ENCODE measurements at regions not wholly inside any gene's neighbourhood (a gene's known extent, or its start where the extent isn't known, plus 50 kb on each side); places are given as distances from the start of the nearest gene placed in this dataset.

DNA sequence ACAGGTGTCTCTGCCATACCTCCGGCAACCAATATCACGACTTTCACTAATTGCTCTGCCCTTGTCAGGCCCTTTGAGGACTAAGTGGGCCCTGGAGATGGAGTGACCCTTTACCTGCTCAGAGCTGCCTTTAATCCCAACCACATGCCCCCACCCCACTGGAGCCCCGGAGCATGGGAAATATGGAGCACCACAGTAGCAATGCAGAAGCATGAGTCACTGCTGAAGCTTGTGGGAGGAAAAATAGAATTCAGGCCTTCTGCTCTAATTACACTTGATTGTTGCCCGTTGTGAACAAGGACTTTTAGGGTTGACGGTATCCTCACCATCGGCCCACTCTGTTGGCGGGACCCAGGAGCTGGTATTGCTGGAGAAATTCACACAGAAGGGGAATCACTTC lies 52.5 kb upstream of the FRMD4A start:
- H3K36me3 ChIP-seq = no peaks in the 10 kb centered on the region
- 78 to 91% (median 89%) methylated on average over 7 of the region's 7 CpGs for WGBS, 5 donors
- no peak overlapping the region for H3K27ac ChIP-seq
- no peak for DNase-seq
- no peak for TF ChIP-seq EP300 (IDR thresholded peaks at IDR 0.05)
- H3K4me3 ChIP-seq = no peak overlapping the region
- no peaks in the 10 kb centered on the region for H3K9me3 ChIP-seq
- peaks cover 0 to 9% (median 6%) of the 10 kb centered on the region in 3 donors for H3K27me3 ChIP-seq
- intact Hi-C loops (cut with DNase I; ENCODE audit: low total_unique reads) = no loop called here
- H3K4me1 ChIP-seq = no peaks in the 10 kb centered on the region

- Histone ChIP-seq H3K27ac (no peak overlapping the region), H3K27me3 (peaks cover 0 to 9% (median 6%) of the 10 kb centered on the region in 3 donors), H3K9me3 (no peaks in the 10 kb centered on the region), H3K4me1 (no peaks in the 10 kb centered on the region), H3K4me3 (no peak overlapping the region), H3K36me3 (no peaks in the 10 kb centered on the region)
- 61 to 90% (median 72%) methylated on average over 2 of the region's 2 CpGs for WGBS, 5 donors
- no peak for DNase-seq
- intact Hi-C loops (cut with DNase I; ENCODE audit: low total_unique reads) = no loop called here
- TF ChIP-seq CTCF (IDR thresholded peaks at IDR 0.05) = no peak
- no peak for TF ChIP-seq POLR2A (IDR thresholded peaks at IDR 0.05)
- no peak for TF ChIP-seq EP300 (IDR thresholded peaks at IDR 0.05)
- no peak for TF ChIP-seq POLR2AphosphoS5 (IDR thresholded peaks at IDR 0.05)
These were observed 51.8 kb upstream of the FRMD4A start for GRCh38 chr10:14382531-14382930.

DNA sequence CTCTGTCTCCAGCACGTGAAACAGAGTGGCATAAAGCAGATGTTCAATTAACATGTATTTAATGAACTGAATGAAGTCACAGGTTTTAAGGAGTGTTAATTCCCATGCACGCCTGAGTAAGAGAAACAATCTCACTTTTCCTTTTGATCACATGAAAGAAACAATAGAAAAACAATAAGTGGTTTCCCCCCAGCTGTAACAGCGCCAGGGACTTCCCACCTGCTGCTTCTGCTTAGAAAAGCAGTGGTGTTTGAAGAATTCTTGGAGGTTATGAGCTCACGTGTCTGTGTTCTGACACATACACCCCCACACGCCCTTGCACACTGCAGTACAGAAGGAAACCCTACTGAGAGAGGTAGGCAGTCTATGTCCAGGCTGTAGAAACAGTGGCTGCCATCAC lies 51.3 kb upstream of the FRMD4A start:
- intact Hi-C loops (cut with DNase I; ENCODE audit: low total_unique reads) = no loop called here
- peak in 1 of 2 donors; percentile 39 for DNase-seq
- H3K27me3 ChIP-seq = peaks cover 0 to 9% (median 6%) of the 10 kb centered on the region in 3 donors
- no peaks in the 10 kb centered on the region for H3K9me3 ChIP-seq
- H3K36me3 ChIP-seq = no peaks in the 10 kb centered on the region
- 53 to 62% (median 57%) methylated on average over 5 of the region's 5 CpGs for WGBS, 5 donors
- H3K4me1 ChIP-seq = no peaks in the 10 kb centered on the region
- TF ChIP-seq POLR2A (IDR thresholded peaks at IDR 0.05) (no peak), POLR2AphosphoS5 (IDR thresholded peaks at IDR 0.05) (no peak), EP300 (IDR thresholded peaks at IDR 0.05) (no peak), CTCF (IDR thresholded peaks at IDR 0.05) (no peak)
- no peak overlapping the region for H3K4me3 ChIP-seq
- no peak overlapping the region for H3K27ac ChIP-seq

DNA sequence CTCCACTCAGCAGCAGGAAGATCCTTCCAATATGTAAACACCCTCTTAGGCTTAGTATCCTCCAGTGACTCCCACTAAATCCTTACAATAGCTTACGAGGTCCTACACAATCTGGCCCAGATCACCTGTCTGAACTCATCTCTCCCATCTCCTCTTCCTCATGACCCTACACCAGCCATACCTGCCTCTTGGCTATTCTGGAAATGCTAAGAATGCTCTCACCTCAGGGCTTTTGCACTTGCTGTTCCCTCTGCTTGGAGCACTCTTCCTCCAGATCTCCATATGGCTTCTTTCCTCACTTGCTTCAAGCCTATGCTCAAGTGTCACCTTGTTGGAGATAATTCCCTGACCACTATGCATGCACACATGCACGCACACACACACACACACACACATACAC lies 50.8 kb upstream of the FRMD4A start:
- Histone ChIP-seq H3K36me3 (no peaks in the 10 kb centered on the region), H3K4me3 (no peak overlapping the region), H3K27me3 (peaks cover 0 to 9% (median 6%) of the 10 kb centered on the region in 3 donors), H3K27ac (no peak overlapping the region), H3K4me1 (no peaks in the 10 kb centered on the region), H3K9me3 (no peaks in the 10 kb centered on the region)
- DNase-seq = no peak
- 57 to 91% (median 81%) methylated on average over 2 of the region's 2 CpGs for WGBS, 5 donors
- TF ChIP-seq EP300 (IDR thresholded peaks at IDR 0.05) (no peak), CTCF (IDR thresholded peaks at IDR 0.05) (no peak), POLR2A (IDR thresholded peaks at IDR 0.05) (no peak), POLR2AphosphoS5 (IDR thresholded peaks at IDR 0.05) (no peak)
- intact Hi-C loops (cut with DNase I; ENCODE audit: low total_unique reads) = no loop called here

DNA sequence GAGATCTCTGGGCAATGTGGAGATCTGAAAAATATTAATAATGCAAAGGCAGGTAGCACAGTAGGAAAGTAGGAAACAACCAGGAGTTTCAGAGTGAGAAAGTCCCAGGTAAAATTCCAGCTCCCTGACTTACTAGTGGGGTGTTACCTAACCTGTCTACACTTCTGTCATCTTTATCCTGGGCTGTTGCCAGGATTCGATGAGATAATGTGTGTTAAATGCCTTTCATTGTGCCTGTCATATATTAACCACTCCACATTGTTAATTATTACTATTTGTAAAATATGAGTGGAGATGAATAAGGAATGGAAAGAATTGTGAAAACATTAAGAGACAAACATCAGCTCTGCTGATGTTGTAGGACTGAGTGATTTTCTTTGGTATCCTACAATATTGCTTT lies 50.0 kb upstream of the FRMD4A start:
- Histone ChIP-seq H3K27me3 (peaks cover 0 to 9% (median 6%) of the 10 kb centered on the region in 3 donors), H3K4me3 (no peak overlapping the region), H3K9me3 (no peaks in the 10 kb centered on the region), H3K36me3 (no peaks in the 10 kb centered on the region), H3K4me1 (no peaks in the 10 kb centered on the region), H3K27ac (no peak overlapping the region)
- TF ChIP-seq CTCF (IDR thresholded peaks at IDR 0.05) (no peak), POLR2AphosphoS5 (IDR thresholded peaks at IDR 0.05) (no peak), POLR2A (IDR thresholded peaks at IDR 0.05) (no peak), EP300 (IDR thresholded peaks at IDR 0.05) (no peak)
- no peak for DNase-seq
- intact Hi-C loops (cut with DNase I; ENCODE audit: low total_unique reads) = no loop called here
- WGBS, 5 donors = 23 to 56% (median 31%) methylated on average over 1 of the region's 1 CpG

Small RNAs in the stretch of these regions (small RNA-seq; reads per million reads assigned to genes)
- gene MIR1265 = 0 reads per million in 4 donors
- gene MIR4293 = 0 reads per million in 4 donors

All from stomach (tissue), 8 donors.